ENCODE measurements at regions not wholly inside any gene's neighbourhood (a gene's known extent, or its start where the extent isn't known, plus 50 kb on each side); places are given as distances from the start of the nearest gene placed in this dataset.

- no peak for TF ChIP-seq POLR2A (IDR thresholded peaks at IDR 0.05; ENCODE audit: low read length)
- no peak for TF ChIP-seq GATA1 (IDR thresholded peaks at IDR 0.05; ENCODE audit: low read depth, low read length)
These were observed 65.5 kb upstream of the KITLG start for GRCh38 chr12:88645816-88646215.
